BE2C (cell line): ENCODE measurements at regions not wholly inside any gene's neighbourhood (a gene's known extent, or its start where the extent isn't known, plus 50 kb on each side); places are given as distances from the start of the nearest gene placed in this dataset.

Experiments
- DNase-seq: peaks from one replicate; pipeline ENCODE4 v3.0.0-alpha.2; 2020
- H3K27me3 ChIP-seq: fragments of 250-450 bp; sonication (Bioruptor Pico); 2 replicates; pipeline ENCODE4 v1.5.1; 2020; ENCODE audit warnings: mild to moderate bottlenecking
- H3K36me3 ChIP-seq: fragments of 250-450 bp; sonication (Bioruptor Pico); 2 replicates; pipeline ENCODE4 v1.5.1; 2020; ENCODE audit warnings: mild to moderate bottlenecking
- H3K4me1 ChIP-seq: fragments of 250-450 bp; sonication (Bioruptor Pico); 2 replicates; pipeline ENCODE4 v1.5.1; 2020
- H3K4me3 ChIP-seq: 2 replicates; pipeline ENCODE4 v1.5.1; 2011; ENCODE audit warnings: low read depth, low read length
- H3K9me3 ChIP-seq: fragments of 250-450 bp; sonication (Bioruptor Pico); 2 replicates; pipeline ENCODE4 v1.5.1; 2020
- TF ChIP-seq, protein P1 (sequence below): IDR thresholded peaks from 2 replicates; pipeline ENCODE4 v1.5.1; 2012; ENCODE audit warnings: mild to moderate bottlenecking, low read depth, low read length

DNA sequence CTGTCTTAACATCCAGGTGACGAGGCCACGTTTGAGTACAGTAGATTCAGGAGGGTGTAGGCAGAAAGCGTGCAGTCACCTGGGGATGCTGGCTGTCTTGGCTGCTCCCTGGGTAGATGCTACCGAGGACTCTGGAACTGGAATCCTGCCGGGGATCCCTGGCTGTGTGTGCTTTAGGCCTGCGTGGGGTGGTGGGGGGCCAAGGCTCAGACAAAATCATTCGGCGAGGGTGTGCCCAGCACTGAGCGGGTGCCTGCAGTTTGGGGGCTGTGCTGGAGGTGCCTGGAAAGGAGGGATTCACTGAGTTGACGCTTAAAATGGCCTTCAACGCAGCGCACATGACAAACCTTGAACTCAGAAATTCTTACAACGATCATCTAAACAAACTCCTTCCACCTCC lies 93.5 kb upstream of the PODXL start:
- no peak for DNase-seq
- no peaks in the 10 kb centered on the region for H3K9me3 ChIP-seq
- no peaks in the 10 kb centered on the region for H3K27me3 ChIP-seq
- no peaks in the 10 kb centered on the region for H3K36me3 ChIP-seq
- H3K4me1 ChIP-seq: no peaks in the 10 kb centered on the region
- H3K4me3 ChIP-seq: no peak overlapping the region
- TF ChIP-seq, protein P1, sequence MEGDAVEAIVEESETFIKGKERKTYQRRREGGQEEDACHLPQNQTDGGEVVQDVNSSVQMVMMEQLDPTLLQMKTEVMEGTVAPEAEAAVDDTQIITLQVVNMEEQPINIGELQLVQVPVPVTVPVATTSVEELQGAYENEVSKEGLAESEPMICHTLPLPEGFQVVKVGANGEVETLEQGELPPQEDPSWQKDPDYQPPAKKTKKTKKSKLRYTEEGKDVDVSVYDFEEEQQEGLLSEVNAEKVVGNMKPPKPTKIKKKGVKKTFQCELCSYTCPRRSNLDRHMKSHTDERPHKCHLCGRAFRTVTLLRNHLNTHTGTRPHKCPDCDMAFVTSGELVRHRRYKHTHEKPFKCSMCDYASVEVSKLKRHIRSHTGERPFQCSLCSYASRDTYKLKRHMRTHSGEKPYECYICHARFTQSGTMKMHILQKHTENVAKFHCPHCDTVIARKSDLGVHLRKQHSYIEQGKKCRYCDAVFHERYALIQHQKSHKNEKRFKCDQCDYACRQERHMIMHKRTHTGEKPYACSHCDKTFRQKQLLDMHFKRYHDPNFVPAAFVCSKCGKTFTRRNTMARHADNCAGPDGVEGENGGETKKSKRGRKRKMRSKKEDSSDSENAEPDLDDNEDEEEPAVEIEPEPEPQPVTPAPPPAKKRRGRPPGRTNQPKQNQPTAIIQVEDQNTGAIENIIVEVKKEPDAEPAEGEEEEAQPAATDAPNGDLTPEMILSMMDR: no peak

DNA sequence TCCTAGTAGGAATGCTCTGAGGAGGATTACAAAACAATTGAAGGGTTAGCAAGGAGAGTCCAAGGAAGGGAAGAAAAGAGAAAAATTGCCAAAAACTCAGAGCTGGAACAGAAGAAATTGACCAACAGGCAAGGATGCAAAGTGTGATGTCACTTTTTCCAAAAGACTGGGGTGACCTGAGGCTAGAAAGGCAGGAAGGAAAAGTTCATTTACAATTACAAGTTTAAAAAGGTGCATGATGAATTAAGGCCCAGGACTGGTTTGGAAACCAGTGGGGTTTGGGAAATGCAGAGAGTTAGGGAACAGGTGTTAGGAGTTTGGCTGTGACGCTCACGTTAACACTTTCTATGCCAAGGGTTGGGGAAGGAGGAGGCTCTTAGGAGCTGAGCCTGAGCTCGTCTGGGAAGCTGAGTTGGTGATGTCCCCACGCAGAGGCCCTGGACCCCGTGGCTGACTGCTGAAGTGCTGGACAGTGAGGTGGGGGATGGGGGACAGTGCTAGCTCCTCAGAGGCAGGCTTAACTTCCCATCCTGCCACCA lies 92.6 kb upstream of the PODXL start:
- TF ChIP-seq, protein P1: no peak
- Histone ChIP-seq H3K36me3 (no peaks in the 10 kb centered on the region), H3K4me1 (no peaks in the 10 kb centered on the region), H3K27me3 (no peaks in the 10 kb centered on the region), H3K9me3 (no peaks in the 10 kb centered on the region), H3K4me3 (no peak overlapping the region)
- no peak for DNase-seq

DNA sequence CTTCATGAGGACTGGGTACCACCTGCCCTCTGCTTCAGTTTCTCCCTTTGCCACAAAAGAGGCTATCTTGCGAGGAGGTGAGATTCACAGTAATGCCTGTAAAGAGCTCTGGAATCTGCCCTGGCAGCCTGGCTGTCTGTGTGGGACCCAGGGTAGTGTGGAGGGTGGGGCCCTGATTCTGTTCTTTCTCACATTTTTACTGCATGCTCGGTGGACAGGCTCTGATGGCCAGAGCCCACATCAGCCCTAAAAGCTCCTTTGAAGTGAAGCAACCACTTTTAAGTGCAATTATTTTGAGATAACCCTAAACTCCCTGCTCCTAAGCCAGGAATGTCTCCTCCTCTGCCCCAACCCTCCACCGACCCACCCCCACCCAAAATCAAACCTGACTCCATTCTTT lies 92.1 kb upstream of the PODXL start:
- DNase-seq: no peak
- H3K4me3 ChIP-seq: no peak overlapping the region
- TF ChIP-seq, protein P1: no peak
- H3K4me1 ChIP-seq: no peaks in the 10 kb centered on the region
- no peaks in the 10 kb centered on the region for H3K36me3 ChIP-seq
- H3K9me3 ChIP-seq: no peaks in the 10 kb centered on the region
- no peaks in the 10 kb centered on the region for H3K27me3 ChIP-seq

DNA sequence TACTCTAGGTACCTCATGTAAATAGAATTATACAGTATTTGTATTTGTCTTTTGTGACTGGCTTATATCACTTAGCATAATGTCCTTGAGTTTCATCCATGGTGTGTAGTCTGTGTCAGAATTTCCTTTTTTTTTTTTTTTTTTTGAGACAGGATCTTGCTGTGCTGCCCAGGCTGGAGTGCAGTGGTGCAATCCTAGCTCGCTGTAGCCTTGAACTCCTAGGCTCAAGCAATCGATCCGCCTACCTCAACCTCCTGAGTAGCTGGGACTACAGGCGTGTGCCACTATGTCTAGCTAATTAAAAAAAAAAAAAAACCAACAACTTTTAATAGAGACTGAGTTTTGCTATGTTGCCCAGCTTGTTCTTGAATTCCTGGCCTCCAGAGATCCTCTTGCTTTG lies 89.8 kb upstream of the PODXL start:
- TF ChIP-seq, protein P1: no peak
- Histone ChIP-seq H3K4me1 (no peaks in the 10 kb centered on the region), H3K27me3 (no peaks in the 10 kb centered on the region), H3K36me3 (no peaks in the 10 kb centered on the region), H3K4me3 (no peak overlapping the region), H3K9me3 (no peaks in the 10 kb centered on the region)
- DNase-seq: no peak

DNA sequence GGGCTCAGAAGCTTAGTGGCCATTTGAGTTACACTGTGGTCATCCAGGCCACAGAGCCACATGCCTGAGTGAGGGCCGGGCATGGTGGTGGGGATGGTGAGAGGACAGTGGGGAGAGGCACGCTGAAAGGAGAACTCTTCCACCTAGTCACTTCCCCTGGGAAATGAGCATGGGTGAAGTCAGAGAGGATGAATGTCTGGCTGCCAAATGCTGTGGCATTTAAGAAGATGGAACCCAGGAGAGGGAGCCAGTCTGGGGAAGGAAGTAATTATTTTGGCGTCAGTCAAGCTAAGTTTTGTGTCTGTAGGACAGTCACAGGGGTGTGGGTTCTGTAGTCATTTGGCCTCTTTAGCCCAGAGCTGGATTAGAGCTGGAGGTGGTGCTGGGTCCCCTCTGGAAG lies 86.0 kb upstream of the PODXL start:
- Histone ChIP-seq H3K27me3 (no peaks in the 10 kb centered on the region), H3K4me3 (no peak overlapping the region), H3K9me3 (no peaks in the 10 kb centered on the region), H3K36me3 (no peaks in the 10 kb centered on the region), H3K4me1 (no peaks in the 10 kb centered on the region)
- DNase-seq: no peak
- TF ChIP-seq, protein P1: no peak

DNA sequence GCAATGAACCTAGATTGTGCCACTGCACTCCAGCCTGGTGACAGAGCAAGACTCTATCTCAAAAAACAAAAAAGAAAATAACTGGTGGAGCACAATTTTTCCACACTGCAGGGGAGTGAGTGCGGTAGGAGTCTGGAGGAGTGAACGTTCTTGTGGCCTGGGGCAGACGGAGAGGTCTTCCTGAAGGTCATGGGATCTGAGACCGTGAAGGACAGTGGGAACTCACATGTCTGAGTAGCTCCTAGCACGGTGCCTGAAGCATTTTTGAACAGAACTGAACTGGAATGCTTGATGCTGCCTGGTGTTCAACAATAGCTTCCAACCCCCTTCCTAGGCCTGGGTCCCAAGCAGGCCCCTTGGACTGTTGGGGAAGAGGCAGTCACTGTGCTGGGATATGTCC lies 84.3 kb upstream of the PODXL start:
- no peak for DNase-seq
- TF ChIP-seq, protein P1: no peak
- H3K36me3 ChIP-seq: no peaks in the 10 kb centered on the region
- no peak overlapping the region for H3K4me3 ChIP-seq
- H3K4me1 ChIP-seq: no peaks in the 10 kb centered on the region
- no peaks in the 10 kb centered on the region for H3K9me3 ChIP-seq
- no peaks in the 10 kb centered on the region for H3K27me3 ChIP-seq
